ENCODE measurements at regions not wholly inside any gene's neighbourhood (a gene's known extent, or its start where the extent isn't known, plus 50 kb on each side); places are given as distances from the start of the nearest gene placed in this dataset.

GRCh38 chr11:33564856-33565453 lies 135.7 kb downstream of the C11orf91 start:
- CTCF ChIA-PET = interaction anchor here (0.7 kb wide), 1 partner anchor 27 kb away, joined by 5 read pairs; no protein-coding TSS in a partner anchor

GRCh38 chr11:33560729-33561128 lies 139.9 kb downstream of the C11orf91 start:
- Histone ChIP-seq H3K9me3 (ENCODE audit: low read depth, low read length, poor library complexity, severe bottlenecking) (no peaks in the 10 kb centered on the region), H3K4me3 (ENCODE audit: low read depth, low read length, poor library complexity, severe bottlenecking) (no peak overlapping the region), H3K4me1 (ENCODE audit: insufficient read depth, low read length, poor library complexity, severe bottlenecking) (no peaks in the 10 kb centered on the region), H3K27ac (ENCODE audit: low read depth, low read length, poor library complexity, severe bottlenecking) (no peak overlapping the region), H3K36me3 (ENCODE audit: insufficient read depth, low read length, poor library complexity, severe bottlenecking) (no peaks in the 10 kb centered on the region), H3K27me3 (replicated peaks; ENCODE audit: insufficient read depth, low read depth, low read length, poor library complexity) (no peaks in the 10 kb centered on the region)
- intact Hi-C loops (cut with micrococcal nuclease; ENCODE audit: unreplicated experiment) = no loop called here
- POLR2A ChIA-PET (ENCODE audit: low non-redundant PET) = no interaction called here
- no peak for DNase-seq (ENCODE audit: low spot score)
- BruUV-seq (replicated peaks) = no TSS peak
- CTCF ChIA-PET = interaction anchor here (0.6 kb wide), 1 partner anchor 20 kb away, joined by 3 read pairs; no protein-coding TSS in a partner anchor
- TF ChIP-seq EZH2 (IDR thresholded peaks at IDR 0.05; ENCODE audit: borderline replicate concordance, low read depth, low read length, poor library complexity, severe bottlenecking) (no peak), CTCF (conservative IDR thresholded peaks at IDR 0.05; ENCODE audit: low read depth, low read length) (no peak)

More at GRCh38 chr11:33564856-33565453, 135.7 kb downstream of the C11orf91 start:
- TF ChIP-seq CTCF (conservative IDR thresholded peaks at IDR 0.05; ENCODE audit: low read depth, low read length) (no peak), EZH2 (IDR thresholded peaks at IDR 0.05; ENCODE audit: borderline replicate concordance, low read depth, low read length, poor library complexity, severe bottlenecking) (no peak)
- no peak overlapping the region for H3K27ac ChIP-seq (ENCODE audit: low read depth, low read length, poor library complexity, severe bottlenecking)
- H3K36me3 ChIP-seq (ENCODE audit: insufficient read depth, low read length, poor library complexity, severe bottlenecking) = no peaks in the 10 kb centered on the region
- H3K9me3 ChIP-seq (ENCODE audit: low read depth, low read length, poor library complexity, severe bottlenecking) = no peaks in the 10 kb centered on the region
- intact Hi-C loops (cut with micrococcal nuclease; ENCODE audit: unreplicated experiment) = no loop called here
- peaks cover 9% of the 10 kb centered on the region for H3K27me3 ChIP-seq (replicated peaks; ENCODE audit: insufficient read depth, low read depth, low read length, poor library complexity)
- no TSS peak for BruUV-seq (replicated peaks)
- POLR2A ChIA-PET (ENCODE audit: low non-redundant PET) = no interaction called here
- DNase-seq (ENCODE audit: low spot score) = no peak
- no peaks in the 10 kb centered on the region for H3K4me1 ChIP-seq (ENCODE audit: insufficient read depth, low read length, poor library complexity, severe bottlenecking)
- H3K4me3 ChIP-seq (ENCODE audit: low read depth, low read length, poor library complexity, severe bottlenecking) = no peak overlapping the region

- H3K27ac ChIP-seq (ENCODE audit: low read depth, low read length, poor library complexity, severe bottlenecking) = no peak overlapping the region
- POLR2A ChIA-PET (ENCODE audit: low non-redundant PET) = no interaction called here
- no peaks in the 10 kb centered on the region for H3K4me1 ChIP-seq (ENCODE audit: insufficient read depth, low read length, poor library complexity, severe bottlenecking)
- CTCF ChIA-PET = no interaction called here
- TF ChIP-seq EZH2 (IDR thresholded peaks at IDR 0.05; ENCODE audit: borderline replicate concordance, low read depth, low read length, poor library complexity, severe bottlenecking) (no peak), CTCF (conservative IDR thresholded peaks at IDR 0.05; ENCODE audit: low read depth, low read length) (no peak)
- H3K9me3 ChIP-seq (ENCODE audit: low read depth, low read length, poor library complexity, severe bottlenecking) = no peaks in the 10 kb centered on the region
- DNase-seq (ENCODE audit: low spot score) = no peak
- H3K4me3 ChIP-seq (ENCODE audit: low read depth, low read length, poor library complexity, severe bottlenecking) = no peak overlapping the region
- BruUV-seq (replicated peaks) = no TSS peak
- no peaks in the 10 kb centered on the region for H3K27me3 ChIP-seq (replicated peaks; ENCODE audit: insufficient read depth, low read depth, low read length, poor library complexity)
- no peaks in the 10 kb centered on the region for H3K36me3 ChIP-seq (ENCODE audit: insufficient read depth, low read length, poor library complexity, severe bottlenecking)
- intact Hi-C loops (cut with micrococcal nuclease; ENCODE audit: unreplicated experiment) = no loop called here
These were observed 141.1 kb downstream of the C11orf91 start for GRCh38 chr11:33559567-33559966.

Data from A673 (cell line).